ENCODE measurements at regions not wholly inside any gene's neighbourhood (a gene's known extent, or its start where the extent isn't known, plus 50 kb on each side); places are given as distances from the start of the nearest gene placed in this dataset.

DNA sequence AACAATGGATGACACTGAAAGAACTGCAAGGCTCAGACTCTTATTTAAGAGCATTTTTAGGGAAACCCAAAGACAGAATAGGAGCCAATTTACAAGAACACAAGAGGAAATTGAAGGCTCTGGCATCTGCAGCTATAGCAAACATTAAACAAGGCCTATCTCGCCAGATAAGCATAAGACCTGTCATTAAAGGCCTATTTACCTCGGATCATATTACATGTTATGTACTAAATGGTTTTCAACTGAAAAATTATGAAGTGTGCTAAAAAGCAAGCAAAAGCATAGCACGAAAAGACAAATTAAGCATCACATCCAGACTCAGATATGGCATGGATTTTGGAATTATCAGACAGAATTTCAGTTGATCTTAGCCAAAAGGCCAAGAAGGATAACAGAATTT, 617.1 kb downstream of the SQOR start:
- Mint-ChIP-seq H3K9me3 (peaks cover 5% of the 10 kb centered on the region), H3K36me3 (no peaks in the 10 kb centered on the region), H3K27me3 (ENCODE audit: low read depth) (no peaks in the 10 kb centered on the region; the same call in 1 of the 2 replicates), H3K4me1 (peaks cover 24% of the 10 kb centered on the region), H3K4me3 (no peak overlapping the region), H3K27ac (peak overlapping the region; percentile 45; the same call in 1 of the 2 replicates)
- POLR2A ChIA-PET: no interaction called here
- DNase-seq (ENCODE audit: low spot score) (no peak), ATAC-seq (no peak)
- CTCF ChIA-PET: no interaction called here
- TF ChIP-seq IRF2 (CRISPR knock-in tag; IDR thresholded peaks at IDR 0.05; ENCODE audit: borderline replicate concordance, low read depth): no peak
- TF ChIP-seq SOX15 (CRISPR knock-in tag; IDR thresholded peaks at IDR 0.05): no peak
- no peak for TF ChIP-seq CREB1 (CRISPR knock-in tag; IDR thresholded peaks at IDR 0.05)
- no peak for TF ChIP-seq ELF4 (CRISPR knock-in tag; IDR thresholded peaks at IDR 0.05; ENCODE audit: low read depth)
- TF ChIP-seq TEAD4 (CRISPR knock-in tag; IDR thresholded peaks at IDR 0.05): no peak
- TF ChIP-seq JAZF1 (CRISPR knock-in tag; IDR thresholded peaks at IDR 0.05): no peak
- TF ChIP-seq, protein P1, sequence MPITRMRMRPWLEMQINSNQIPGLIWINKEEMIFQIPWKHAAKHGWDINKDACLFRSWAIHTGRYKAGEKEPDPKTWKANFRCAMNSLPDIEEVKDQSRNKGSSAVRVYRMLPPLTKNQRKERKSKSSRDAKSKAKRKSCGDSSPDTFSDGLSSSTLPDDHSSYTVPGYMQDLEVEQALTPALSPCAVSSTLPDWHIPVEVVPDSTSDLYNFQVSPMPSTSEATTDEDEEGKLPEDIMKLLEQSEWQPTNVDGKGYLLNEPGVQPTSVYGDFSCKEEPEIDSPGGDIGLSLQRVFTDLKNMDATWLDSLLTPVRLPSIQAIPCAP (CRISPR knock-in tag; IDR thresholded peaks at IDR 0.05): no peak
- TF ChIP-seq, protein P2, sequence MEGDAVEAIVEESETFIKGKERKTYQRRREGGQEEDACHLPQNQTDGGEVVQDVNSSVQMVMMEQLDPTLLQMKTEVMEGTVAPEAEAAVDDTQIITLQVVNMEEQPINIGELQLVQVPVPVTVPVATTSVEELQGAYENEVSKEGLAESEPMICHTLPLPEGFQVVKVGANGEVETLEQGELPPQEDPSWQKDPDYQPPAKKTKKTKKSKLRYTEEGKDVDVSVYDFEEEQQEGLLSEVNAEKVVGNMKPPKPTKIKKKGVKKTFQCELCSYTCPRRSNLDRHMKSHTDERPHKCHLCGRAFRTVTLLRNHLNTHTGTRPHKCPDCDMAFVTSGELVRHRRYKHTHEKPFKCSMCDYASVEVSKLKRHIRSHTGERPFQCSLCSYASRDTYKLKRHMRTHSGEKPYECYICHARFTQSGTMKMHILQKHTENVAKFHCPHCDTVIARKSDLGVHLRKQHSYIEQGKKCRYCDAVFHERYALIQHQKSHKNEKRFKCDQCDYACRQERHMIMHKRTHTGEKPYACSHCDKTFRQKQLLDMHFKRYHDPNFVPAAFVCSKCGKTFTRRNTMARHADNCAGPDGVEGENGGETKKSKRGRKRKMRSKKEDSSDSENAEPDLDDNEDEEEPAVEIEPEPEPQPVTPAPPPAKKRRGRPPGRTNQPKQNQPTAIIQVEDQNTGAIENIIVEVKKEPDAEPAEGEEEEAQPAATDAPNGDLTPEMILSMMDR (IDR thresholded peaks at IDR 0.05): no peak
- TF ChIP-seq JUN (CRISPR knock-in tag; IDR thresholded peaks at IDR 0.05): no peak
- TF ChIP-seq MYBL2 (CRISPR knock-in tag; IDR thresholded peaks at IDR 0.05): no peak

DNA sequence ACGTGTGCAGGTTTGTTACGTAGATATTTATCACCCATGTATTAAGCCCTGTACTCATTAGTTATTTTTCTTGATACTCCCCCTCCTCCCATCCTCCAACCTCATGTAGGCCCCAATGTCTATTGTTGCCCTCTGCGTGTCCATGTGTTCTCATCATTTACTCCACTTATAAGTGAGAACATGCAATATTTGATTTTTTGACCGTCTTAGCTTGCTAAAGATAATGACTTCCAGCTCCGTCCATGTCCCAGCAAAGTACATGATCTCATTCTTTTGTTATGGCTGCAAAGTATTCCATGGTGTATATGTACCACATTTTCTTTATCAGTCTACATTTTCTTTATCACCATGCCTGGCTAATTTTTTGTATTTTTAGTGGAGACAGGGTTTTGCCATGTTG, 623.2 kb downstream of the SQOR start:
- no peaks in the 10 kb centered on the region for H3K36me3 Mint-ChIP-seq
- ChIA-PET POLR2A (no interaction called here), CTCF (interaction anchor here (1.0 kb wide), 1 partner anchor 553 kb away, joined by 3 read pairs; no protein-coding TSS in a partner anchor)
- no peak for DNase-seq (ENCODE audit: low spot score)
- H3K9me3 Mint-ChIP-seq: peaks cover 9% of the 10 kb centered on the region
- no peak for ATAC-seq
- TF ChIP-seq, protein P3, sequence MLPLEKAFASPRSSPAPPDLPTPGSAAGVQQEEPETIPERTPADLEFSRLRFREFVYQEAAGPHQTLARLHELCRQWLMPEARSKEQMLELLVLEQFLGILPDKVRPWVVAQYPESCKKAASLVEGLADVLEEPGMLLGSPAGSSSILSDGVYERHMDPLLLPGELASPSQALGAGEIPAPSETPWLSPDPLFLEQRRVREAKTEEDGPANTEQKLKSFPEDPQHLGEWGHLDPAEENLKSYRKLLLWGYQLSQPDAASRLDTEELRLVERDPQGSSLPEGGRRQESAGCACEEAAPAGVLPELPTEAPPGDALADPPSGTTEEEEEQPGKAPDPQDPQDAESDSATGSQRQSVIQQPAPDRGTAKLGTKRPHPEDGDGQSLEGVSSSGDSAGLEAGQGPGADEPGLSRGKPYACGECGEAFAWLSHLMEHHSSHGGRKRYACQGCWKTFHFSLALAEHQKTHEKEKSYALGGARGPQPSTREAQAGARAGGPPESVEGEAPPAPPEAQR (CRISPR knock-in tag; IDR thresholded peaks at IDR 0.05): no peak
- no peak for TF ChIP-seq ZBTB21 (CRISPR knock-in tag; IDR thresholded peaks at IDR 0.05; ENCODE audit: borderline replicate concordance)
- TF ChIP-seq, protein P4, sequence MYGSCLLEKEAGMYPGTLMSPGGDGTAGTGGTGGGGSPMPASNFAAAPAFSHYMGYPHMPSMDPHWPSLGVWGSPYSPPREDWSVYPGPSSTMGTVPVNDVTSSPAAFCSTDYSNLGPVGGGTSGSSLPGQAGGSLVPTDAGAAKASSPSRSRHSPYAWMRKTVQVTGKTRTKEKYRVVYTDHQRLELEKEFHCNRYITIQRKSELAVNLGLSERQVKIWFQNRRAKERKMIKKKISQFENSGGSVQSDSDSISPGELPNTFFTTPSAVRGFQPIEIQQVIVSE (CRISPR knock-in tag; IDR thresholded peaks at IDR 0.05; ENCODE audit: borderline replicate concordance): no peak
- TF ChIP-seq GRHL2 (CRISPR knock-in tag; IDR thresholded peaks at IDR 0.05; ENCODE audit: insufficient replicate concordance, severe bottlenecking): no peak
- no peak for TF ChIP-seq HMGA2 (CRISPR knock-in tag; IDR thresholded peaks at IDR 0.05)
- TF ChIP-seq, protein P5, sequence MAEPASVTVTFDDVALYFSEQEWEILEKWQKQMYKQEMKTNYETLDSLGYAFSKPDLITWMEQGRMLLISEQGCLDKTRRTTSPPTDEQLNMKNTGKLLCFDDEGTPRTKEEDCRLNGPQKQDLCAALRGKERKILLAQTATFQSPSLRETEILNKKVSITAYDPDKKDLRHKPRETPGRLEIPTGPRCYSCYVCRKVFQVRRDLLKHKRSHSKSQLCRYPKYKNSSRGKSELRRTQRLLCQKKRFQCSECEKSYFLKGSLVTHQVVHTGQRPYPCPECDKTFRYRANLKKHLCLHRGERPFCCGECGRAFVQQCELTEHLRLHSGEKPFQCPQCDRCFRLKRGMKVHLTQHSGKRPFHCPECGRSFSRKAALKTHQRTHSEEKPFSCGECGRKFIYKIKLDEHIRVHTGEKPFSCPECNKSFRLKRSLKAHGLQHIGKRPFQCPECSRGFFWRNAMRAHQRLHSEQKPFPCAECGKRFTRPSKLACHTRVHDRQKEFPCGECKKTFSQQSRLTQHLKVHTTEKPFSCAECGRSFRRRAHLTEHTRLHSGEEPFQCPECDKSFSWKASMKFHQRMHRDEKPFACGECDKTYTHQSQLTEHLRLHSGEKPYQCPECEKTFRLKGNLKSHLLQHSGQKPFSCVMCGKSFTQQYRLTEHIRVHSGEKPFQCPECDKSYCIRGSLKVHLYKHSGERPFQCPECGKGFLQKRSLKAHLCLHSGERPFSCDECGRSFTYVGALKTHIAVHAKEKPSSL (CRISPR knock-in tag; conservative IDR thresholded peaks at IDR 0.05): no peak
- no peak overlapping the region for H3K4me3 Mint-ChIP-seq
- H3K27me3 Mint-ChIP-seq (ENCODE audit: low read depth): no peaks in the 10 kb centered on the region; the same call in 1 of the 2 replicates
- peaks cover 3% of the 10 kb centered on the region for H3K4me1 Mint-ChIP-seq
- H3K27ac Mint-ChIP-seq: no peak overlapping the region

DNA sequence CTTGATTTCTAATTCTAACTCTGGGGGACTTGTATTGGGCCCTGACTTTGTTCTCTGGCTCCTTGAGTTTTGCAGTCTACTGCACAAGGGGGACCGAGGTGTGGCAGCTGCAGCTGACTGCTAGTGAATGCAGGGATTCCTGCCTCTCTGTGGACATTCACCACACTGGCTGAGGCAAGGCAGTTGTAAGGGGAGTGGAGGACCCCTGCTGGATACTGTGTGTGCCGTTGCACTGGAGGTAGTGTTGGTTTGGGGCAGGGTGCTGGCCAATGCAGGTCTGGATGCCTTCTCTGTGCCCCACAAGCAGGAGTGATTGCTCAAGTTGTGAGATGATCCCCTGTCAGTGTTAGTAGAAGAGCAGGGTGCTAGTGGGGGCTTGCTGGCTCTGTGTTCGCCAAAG, 626.1 kb downstream of the SQOR start:
- Mint-ChIP-seq H3K4me1 (no peaks in the 10 kb centered on the region), H3K36me3 (no peaks in the 10 kb centered on the region), H3K27ac (no peak overlapping the region), H3K27me3 (ENCODE audit: low read depth) (no peaks in the 10 kb centered on the region; the same call in 1 of the 2 replicates), H3K9me3 (peaks cover 15% of the 10 kb centered on the region), H3K4me3 (no peak overlapping the region)
- no peak for TF ChIP-seq NR1H2 (CRISPR knock-in tag; IDR thresholded peaks at IDR 0.05)
- TF ChIP-seq PRRX2 (CRISPR knock-in tag; IDR thresholded peaks at IDR 0.05): no peak
- TF ChIP-seq, protein P6, sequence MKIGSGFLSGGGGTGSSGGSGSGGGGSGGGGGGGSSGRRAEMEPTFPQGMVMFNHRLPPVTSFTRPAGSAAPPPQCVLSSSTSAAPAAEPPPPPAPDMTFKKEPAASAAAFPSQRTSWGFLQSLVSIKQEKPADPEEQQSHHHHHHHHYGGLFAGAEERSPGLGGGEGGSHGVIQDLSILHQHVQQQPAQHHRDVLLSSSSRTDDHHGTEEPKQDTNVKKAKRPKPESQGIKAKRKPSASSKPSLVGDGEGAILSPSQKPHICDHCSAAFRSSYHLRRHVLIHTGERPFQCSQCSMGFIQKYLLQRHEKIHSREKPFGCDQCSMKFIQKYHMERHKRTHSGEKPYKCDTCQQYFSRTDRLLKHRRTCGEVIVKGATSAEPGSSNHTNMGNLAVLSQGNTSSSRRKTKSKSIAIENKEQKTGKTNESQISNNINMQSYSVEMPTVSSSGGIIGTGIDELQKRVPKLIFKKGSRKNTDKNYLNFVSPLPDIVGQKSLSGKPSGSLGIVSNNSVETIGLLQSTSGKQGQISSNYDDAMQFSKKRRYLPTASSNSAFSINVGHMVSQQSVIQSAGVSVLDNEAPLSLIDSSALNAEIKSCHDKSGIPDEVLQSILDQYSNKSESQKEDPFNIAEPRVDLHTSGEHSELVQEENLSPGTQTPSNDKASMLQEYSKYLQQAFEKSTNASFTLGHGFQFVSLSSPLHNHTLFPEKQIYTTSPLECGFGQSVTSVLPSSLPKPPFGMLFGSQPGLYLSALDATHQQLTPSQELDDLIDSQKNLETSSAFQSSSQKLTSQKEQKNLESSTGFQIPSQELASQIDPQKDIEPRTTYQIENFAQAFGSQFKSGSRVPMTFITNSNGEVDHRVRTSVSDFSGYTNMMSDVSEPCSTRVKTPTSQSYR (CRISPR knock-in tag; IDR thresholded peaks at IDR 0.05): no peak
- no peak for TF ChIP-seq SOX15 (CRISPR knock-in tag; IDR thresholded peaks at IDR 0.05)
- no peak for TF ChIP-seq RORB (CRISPR knock-in tag; IDR thresholded peaks at IDR 0.05)
- no peak for TF ChIP-seq ZNF416 (CRISPR knock-in tag; IDR thresholded peaks at IDR 0.05)
- TF ChIP-seq, protein P4 (CRISPR knock-in tag; IDR thresholded peaks at IDR 0.05; ENCODE audit: borderline replicate concordance): no peak
- no peak for TF ChIP-seq ZNF219 (CRISPR knock-in tag; IDR thresholded peaks at IDR 0.05; ENCODE audit: borderline replicate concordance)
- no peak for TF ChIP-seq TCF7 (CRISPR knock-in tag; IDR thresholded peaks at IDR 0.05; ENCODE audit: low read depth)
- ChIA-PET POLR2A (no interaction called here), CTCF (interaction anchor here (0.9 to 2.4 kb wide), 5 partner anchors 20 to 556 kb away, joined by 3 to 7 read pairs (median 4); no protein-coding TSS in a partner anchor)
- DNase-seq (ENCODE audit: low spot score) (peak; percentile 42), ATAC-seq (peak; percentile 99)

Data from WTC11 (cell line).